ENCODE measurements at regions not wholly inside any gene's neighbourhood (a gene's known extent, or its start where the extent isn't known, plus 50 kb on each side); places are given as distances from the start of the nearest gene placed in this dataset.

GRCh38 chr14:71783088-71783487, 149.1 kb upstream of the RGS6 start:
- H3K27me3 Mint-ChIP-seq (ENCODE audit: insufficient read depth, unreplicated experiment) = no peaks in the 10 kb centered on the region
- DNase-seq (ENCODE audit: unreplicated experiment) = no peak
- ChIA-PET CTCF (interaction anchor here (0.6 to 1.0 kb wide), 2 partner anchors 72 to 1906 kb away, joined by 4 to 6 read pairs; no protein-coding TSS in a partner anchor), POLR2A (no interaction called here)
- BruUV-seq (replicated peaks) = no TSS peak
- H3K4me1 Mint-ChIP-seq (ENCODE audit: insufficient read depth, unreplicated experiment) = peaks cover 5% of the 10 kb centered on the region
- no peak overlapping the region for H3K4me3 Mint-ChIP-seq (ENCODE audit: unreplicated experiment)
- intact Hi-C loops (cut with micrococcal nuclease) = no loop called here
- no peaks in the 10 kb centered on the region for H3K9me3 Mint-ChIP-seq (ENCODE audit: unreplicated experiment)
- no peaks in the 10 kb centered on the region for H3K36me3 Mint-ChIP-seq (ENCODE audit: insufficient read depth, unreplicated experiment)
- H3K27ac Mint-ChIP-seq (ENCODE audit: low read depth, unreplicated experiment) = no peak overlapping the region
- TF ChIP-seq CTCF (IDR thresholded peaks at IDR 0.05; ENCODE audit: unreplicated experiment) = no peak

GRCh38 chr14:71783786-71784185, 148.4 kb upstream of the RGS6 start:
- peaks cover 5% of the 10 kb centered on the region for H3K4me1 Mint-ChIP-seq (ENCODE audit: insufficient read depth, unreplicated experiment)
- intact Hi-C loops (cut with micrococcal nuclease) = no loop called here
- no peak overlapping the region for H3K27ac Mint-ChIP-seq (ENCODE audit: low read depth, unreplicated experiment)
- CTCF ChIA-PET = interaction anchor here (0.6 to 1.0 kb wide), 2 partner anchors 71 to 460 kb away, joined by 4 to 6 read pairs; no protein-coding TSS in a partner anchor
- DNase-seq (ENCODE audit: unreplicated experiment) = no peak
- no peaks in the 10 kb centered on the region for H3K36me3 Mint-ChIP-seq (ENCODE audit: insufficient read depth, unreplicated experiment)
- no peaks in the 10 kb centered on the region for H3K27me3 Mint-ChIP-seq (ENCODE audit: insufficient read depth, unreplicated experiment)
- no peaks in the 10 kb centered on the region for H3K9me3 Mint-ChIP-seq (ENCODE audit: unreplicated experiment)
- POLR2A ChIA-PET = interaction anchor here (0.7 kb wide), 1 partner anchor 9 kb away, joined by 3 read pairs; no protein-coding TSS in a partner anchor
- no TSS peak for BruUV-seq (replicated peaks)
- H3K4me3 Mint-ChIP-seq (ENCODE audit: unreplicated experiment) = no peak overlapping the region
- TF ChIP-seq CTCF (IDR thresholded peaks at IDR 0.05; ENCODE audit: unreplicated experiment) = no peak

GRCh38 chr14:71789005-71789404, 143.2 kb upstream of the RGS6 start:
- no peak for DNase-seq (ENCODE audit: unreplicated experiment)
- BruUV-seq (replicated peaks) = no TSS peak
- POLR2A ChIA-PET = no interaction called here
- intact Hi-C loops (cut with micrococcal nuclease) = no loop called here
- Mint-ChIP-seq H3K9me3 (ENCODE audit: unreplicated experiment) (no peaks in the 10 kb centered on the region), H3K27ac (ENCODE audit: low read depth, unreplicated experiment) (no peak overlapping the region), H3K4me1 (ENCODE audit: insufficient read depth, unreplicated experiment) (peaks cover 4% of the 10 kb centered on the region), H3K36me3 (ENCODE audit: insufficient read depth, unreplicated experiment) (no peaks in the 10 kb centered on the region), H3K4me3 (ENCODE audit: unreplicated experiment) (no peak overlapping the region), H3K27me3 (ENCODE audit: insufficient read depth, unreplicated experiment) (peaks cover 11% of the 10 kb centered on the region)
- TF ChIP-seq CTCF (IDR thresholded peaks at IDR 0.05; ENCODE audit: unreplicated experiment) = no peak
- CTCF ChIA-PET = no interaction called here

GRCh38 chr14:71799841-71800240, 132.4 kb upstream of the RGS6 start:
- H3K4me3 Mint-ChIP-seq (ENCODE audit: unreplicated experiment) = no peak overlapping the region
- H3K4me1 Mint-ChIP-seq (ENCODE audit: insufficient read depth, unreplicated experiment) = peaks cover 13% of the 10 kb centered on the region
- H3K27me3 Mint-ChIP-seq (ENCODE audit: insufficient read depth, unreplicated experiment) = no peaks in the 10 kb centered on the region
- H3K9me3 Mint-ChIP-seq (ENCODE audit: unreplicated experiment) = no peaks in the 10 kb centered on the region
- ChIA-PET POLR2A (no interaction called here), CTCF (no interaction called here)
- no peak for DNase-seq (ENCODE audit: unreplicated experiment)
- no peaks in the 10 kb centered on the region for H3K36me3 Mint-ChIP-seq (ENCODE audit: insufficient read depth, unreplicated experiment)
- intact Hi-C loops (cut with micrococcal nuclease) = no loop called here
- TF ChIP-seq CTCF (IDR thresholded peaks at IDR 0.05; ENCODE audit: unreplicated experiment) = no peak
- no peak overlapping the region for H3K27ac Mint-ChIP-seq (ENCODE audit: low read depth, unreplicated experiment)
- no TSS peak for BruUV-seq (replicated peaks)

Data from MCF 10A (cell line).